Nephron progenitor cell (in vitro differentiated cells): ENCODE measurements at regions not wholly inside any gene's neighbourhood (a gene's known extent, or its start where the extent isn't known, plus 50 kb on each side); places are given as distances from the start of the nearest gene placed in this dataset.
A peak's percentile ranks its signal among the peaks of the same experiment; 100 is the strongest.
"Not testable (repeated sequence)": the region's sequence is repeated elsewhere in the genome, so short reads cannot be mapped to it uniquely, and the experiment has no call there.

ENCODE experiments used
- DNase-seq: peaks from one replicate; pipeline ENCODE4 v3.0.0; 2021
- H3K27ac Mint-ChIP-seq: 2 replicates; pipeline ENCODE4 v1.8.0; 2021; ENCODE audit warnings: mild to moderate bottlenecking, moderate library complexity, mixed read lengths
- H3K27me3 Mint-ChIP-seq: 2 replicates; pipeline ENCODE4 v1.8.0; 2021; ENCODE audit warnings: mild to moderate bottlenecking, low read depth, mixed read lengths; ENCODE audit not compliant: poor library complexity
- H3K36me3 Mint-ChIP-seq: 2 replicates; pipeline ENCODE4 v1.8.0; 2021; ENCODE audit warnings: low read depth, mixed read lengths
- H3K4me1 Mint-ChIP-seq: 2 replicates; pipeline ENCODE4 v1.8.0; 2021; ENCODE audit warnings: mixed read lengths
- H3K4me3 Mint-ChIP-seq: 2 replicates; pipeline ENCODE4 v1.8.0; 2021; ENCODE audit warnings: mild to moderate bottlenecking, moderate library complexity, mixed read lengths
- H3K9me3 Mint-ChIP-seq: 2 replicates; pipeline ENCODE4 v1.8.0; 2021; ENCODE audit warnings: mild to moderate bottlenecking, moderate library complexity, mixed read lengths
- TF ChIP-seq, protein P1 (sequence below): fragments of 200-600 bp; sonication (generic); IDR thresholded peaks from 2 replicates; pipeline ENCODE4 v1.5.0; 2021; ENCODE audit warnings: antibody characterized with exemption

DNA sequence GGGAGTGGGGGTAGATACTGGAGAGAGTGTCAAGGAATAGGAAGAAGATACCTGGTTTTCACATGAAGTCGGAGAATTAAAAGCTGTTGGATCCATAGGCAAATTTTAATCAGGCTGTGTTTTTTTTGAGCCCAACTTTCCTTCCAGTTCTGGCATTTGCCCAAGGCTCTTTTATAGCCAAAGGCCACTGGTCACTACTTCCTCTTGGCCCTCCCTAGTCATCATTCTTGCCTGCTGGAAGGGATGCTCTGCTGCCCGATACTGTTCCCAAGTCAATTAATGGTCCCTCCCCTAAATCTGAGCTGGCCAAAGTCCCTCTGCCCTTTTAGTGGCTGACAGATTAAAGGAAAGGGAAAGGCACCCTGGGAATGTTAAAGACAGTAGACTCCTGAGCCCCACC is 102.8 kb upstream of the ZNF648 start:
- Mint-ChIP-seq H3K9me3 (peaks cover 21% of the 10 kb centered on the region), H3K4me1 (peaks cover 15% of the 10 kb centered on the region), H3K27me3 (peaks cover 6% of the 10 kb centered on the region), H3K4me3 (no peak overlapping the region), H3K36me3 (peaks cover 9% of the 10 kb centered on the region), H3K27ac (no peak overlapping the region)
- TF ChIP-seq, protein P1, sequence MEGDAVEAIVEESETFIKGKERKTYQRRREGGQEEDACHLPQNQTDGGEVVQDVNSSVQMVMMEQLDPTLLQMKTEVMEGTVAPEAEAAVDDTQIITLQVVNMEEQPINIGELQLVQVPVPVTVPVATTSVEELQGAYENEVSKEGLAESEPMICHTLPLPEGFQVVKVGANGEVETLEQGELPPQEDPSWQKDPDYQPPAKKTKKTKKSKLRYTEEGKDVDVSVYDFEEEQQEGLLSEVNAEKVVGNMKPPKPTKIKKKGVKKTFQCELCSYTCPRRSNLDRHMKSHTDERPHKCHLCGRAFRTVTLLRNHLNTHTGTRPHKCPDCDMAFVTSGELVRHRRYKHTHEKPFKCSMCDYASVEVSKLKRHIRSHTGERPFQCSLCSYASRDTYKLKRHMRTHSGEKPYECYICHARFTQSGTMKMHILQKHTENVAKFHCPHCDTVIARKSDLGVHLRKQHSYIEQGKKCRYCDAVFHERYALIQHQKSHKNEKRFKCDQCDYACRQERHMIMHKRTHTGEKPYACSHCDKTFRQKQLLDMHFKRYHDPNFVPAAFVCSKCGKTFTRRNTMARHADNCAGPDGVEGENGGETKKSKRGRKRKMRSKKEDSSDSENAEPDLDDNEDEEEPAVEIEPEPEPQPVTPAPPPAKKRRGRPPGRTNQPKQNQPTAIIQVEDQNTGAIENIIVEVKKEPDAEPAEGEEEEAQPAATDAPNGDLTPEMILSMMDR: no peak
- no peak for DNase-seq

DNA sequence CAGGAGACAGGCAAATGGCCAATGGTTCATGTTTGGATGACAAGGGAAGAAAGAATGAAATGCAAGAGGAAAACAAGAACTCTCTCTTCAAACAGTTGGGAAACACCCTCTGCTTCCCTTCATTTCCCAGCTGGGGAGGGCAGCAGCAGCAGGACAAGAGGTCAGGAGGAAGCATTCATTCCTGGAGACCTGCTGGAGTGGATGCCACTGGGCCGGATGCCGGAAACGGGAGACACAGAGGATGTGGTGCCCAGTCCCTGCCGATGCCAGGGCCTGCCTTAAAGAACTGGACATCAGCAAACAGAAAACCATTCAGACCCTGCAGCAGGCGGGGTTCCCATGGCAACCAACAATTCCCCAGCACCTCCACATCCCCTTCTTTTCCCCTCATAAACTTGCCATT is 102.3 kb upstream of the ZNF648 start:
- peaks cover 25% of the 10 kb centered on the region for H3K9me3 Mint-ChIP-seq
- H3K36me3 Mint-ChIP-seq: peaks cover 9% of the 10 kb centered on the region
- peaks cover 15% of the 10 kb centered on the region for H3K4me1 Mint-ChIP-seq
- H3K27ac Mint-ChIP-seq: peak overlapping the region; percentile 22
- H3K4me3 Mint-ChIP-seq: no peak overlapping the region
- H3K27me3 Mint-ChIP-seq: peaks cover 6% of the 10 kb centered on the region
- TF ChIP-seq, protein P1: no peak
- DNase-seq: no peak

DNA sequence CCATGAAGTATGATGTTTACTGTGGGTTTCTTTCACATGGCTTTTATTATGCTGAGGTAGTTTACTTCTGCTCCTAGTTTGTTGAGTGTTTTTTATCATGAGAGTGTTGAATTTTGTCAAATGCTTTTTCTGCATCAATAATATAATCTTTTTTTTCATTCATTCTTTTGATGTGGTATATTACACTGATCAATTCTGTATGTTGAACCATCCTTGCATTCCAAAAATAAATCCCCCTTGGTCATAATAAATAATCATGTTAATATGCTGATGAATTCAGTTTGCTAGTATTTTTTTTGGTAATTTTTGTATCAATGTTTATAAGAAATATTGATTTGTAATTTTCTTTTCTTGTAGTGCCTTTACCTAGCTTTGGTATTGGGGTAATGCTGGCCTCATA is 97.9 kb upstream of the ZNF648 start:
- TF ChIP-seq, protein P1: no peak
- H3K4me3 Mint-ChIP-seq: no peak overlapping the region
- no peak for DNase-seq
- peaks cover 33% of the 10 kb centered on the region for H3K9me3 Mint-ChIP-seq
- H3K27ac Mint-ChIP-seq: no peak overlapping the region
- H3K27me3 Mint-ChIP-seq: peaks cover 3% of the 10 kb centered on the region
- peaks cover 9% of the 10 kb centered on the region for H3K36me3 Mint-ChIP-seq
- peaks cover 11% of the 10 kb centered on the region for H3K4me1 Mint-ChIP-seq

DNA sequence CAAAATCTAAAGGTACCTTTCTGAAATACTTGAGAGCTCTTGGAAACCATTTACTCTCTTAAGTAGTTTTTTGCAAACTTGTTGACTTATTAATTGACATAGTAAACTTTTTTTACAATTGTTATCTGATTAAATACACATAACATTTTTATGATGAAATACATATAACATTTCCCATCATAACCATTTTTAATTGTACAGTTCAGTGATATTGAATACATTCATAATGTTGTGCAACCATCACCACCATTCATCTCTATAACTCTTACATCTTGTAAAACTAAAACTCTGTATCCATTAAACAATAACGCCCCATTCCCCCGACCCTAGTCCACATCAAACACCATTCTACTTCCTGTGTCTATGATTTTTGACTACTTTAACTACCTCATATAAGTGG is 95.7 kb upstream of the ZNF648 start:
- DNase-seq: no peak
- TF ChIP-seq, protein P1: no peak
- Mint-ChIP-seq H3K4me3 (no peak overlapping the region), H3K27me3 (peaks cover 7% of the 10 kb centered on the region), H3K4me1 (no peaks in the 10 kb centered on the region), H3K27ac (no peak overlapping the region), H3K36me3 (peaks cover 9% of the 10 kb centered on the region), H3K9me3 (peaks cover 36% of the 10 kb centered on the region)

DNA sequence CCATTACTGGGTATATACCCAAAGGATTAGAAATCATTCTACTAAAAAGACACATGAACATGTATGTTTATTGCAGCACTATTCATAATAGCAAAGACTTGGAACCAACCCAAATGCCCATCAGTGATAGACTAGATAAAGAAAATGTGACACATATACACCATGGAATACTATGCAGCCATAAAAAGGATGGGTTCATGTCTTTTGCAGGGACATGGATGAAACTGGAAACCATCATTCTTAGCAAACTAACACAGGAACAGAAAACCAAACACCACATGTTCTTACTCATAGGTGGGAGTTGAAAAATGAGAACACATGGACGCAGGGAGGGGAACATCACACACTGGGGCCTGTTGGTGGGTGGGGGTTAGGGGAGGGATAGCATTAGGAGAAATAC is 92.9 kb upstream of the ZNF648 start:
- not testable (repeated sequence) for H3K36me3 Mint-ChIP-seq, DNase-seq, H3K4me3 Mint-ChIP-seq, H3K27ac Mint-ChIP-seq, H3K4me1 Mint-ChIP-seq, H3K27me3 Mint-ChIP-seq
- peaks cover 16% of the 10 kb centered on the region for H3K9me3 Mint-ChIP-seq

DNA sequence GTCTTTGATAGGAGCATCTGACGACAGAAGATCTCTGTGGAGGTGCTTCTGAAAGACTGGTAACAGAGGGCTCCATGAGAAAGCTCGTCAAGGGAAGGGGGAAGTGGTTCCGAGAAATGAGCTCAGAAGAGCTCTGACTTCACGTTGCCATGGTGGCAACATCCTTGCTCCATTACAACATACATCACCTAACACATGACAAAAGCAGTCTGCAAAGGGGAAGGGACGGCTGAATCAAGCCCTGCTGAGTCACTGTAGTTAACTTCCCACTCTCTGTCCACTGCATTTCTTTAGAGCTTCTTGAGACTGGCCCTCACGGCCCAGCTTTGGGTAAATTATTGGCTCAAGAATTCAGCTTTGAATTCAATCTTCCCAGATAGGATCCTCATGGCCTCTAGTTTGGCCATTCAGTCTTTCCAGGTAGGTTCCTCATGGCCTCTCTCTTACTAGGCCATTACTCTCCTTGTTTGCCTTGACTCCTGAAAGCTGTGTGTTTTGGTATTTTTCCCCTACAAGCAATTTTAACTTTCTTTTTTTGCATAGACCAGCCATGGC is 88.0 kb upstream of the ZNF648 start:
- no peak for DNase-seq
- TF ChIP-seq, protein P1: no peak
- Mint-ChIP-seq H3K27me3 (peaks cover 13% of the 10 kb centered on the region), H3K4me3 (no peak overlapping the region), H3K9me3 (peaks cover 3% of the 10 kb centered on the region), H3K4me1 (peaks cover 30% of the 10 kb centered on the region), H3K27ac (peak overlapping the region; percentile 29), H3K36me3 (no peaks in the 10 kb centered on the region)
